Cardiac fibroblast (primary cell): ENCODE measurements at regions not wholly inside any gene's neighbourhood (a gene's known extent, or its start where the extent isn't known, plus 50 kb on each side); places are given as distances from the start of the nearest gene placed in this dataset.

ENCODE experiments used
- DNase-seq, 2 donors: peaks; one replicate each; pipeline versions ENCODE4 v3.0.0 to v3.0.0-alpha.2; 2010; ENCODE audit warnings: low read depth in 2 of 2
- H3K4me3 ChIP-seq, 2 donors: replicated peaks in 1 of 2; 1 replicate in 1 of 2; 2 replicates in 1 of 2; pipeline ENCODE4 v1.5.1; 2011; ENCODE audit warnings: low read depth in 2 of 2, low read length in 2 of 2, mild to moderate bottlenecking in 2 of 2, moderate library complexity in 1 of 2
- TF ChIP-seq, protein P1 (sequence below): IDR thresholded peaks from one replicate; pipeline ENCODE4 v1.5.1; 2011; ENCODE audit warnings: low read depth, mild to moderate bottlenecking, low read length, inconsistent platforms

DNA sequence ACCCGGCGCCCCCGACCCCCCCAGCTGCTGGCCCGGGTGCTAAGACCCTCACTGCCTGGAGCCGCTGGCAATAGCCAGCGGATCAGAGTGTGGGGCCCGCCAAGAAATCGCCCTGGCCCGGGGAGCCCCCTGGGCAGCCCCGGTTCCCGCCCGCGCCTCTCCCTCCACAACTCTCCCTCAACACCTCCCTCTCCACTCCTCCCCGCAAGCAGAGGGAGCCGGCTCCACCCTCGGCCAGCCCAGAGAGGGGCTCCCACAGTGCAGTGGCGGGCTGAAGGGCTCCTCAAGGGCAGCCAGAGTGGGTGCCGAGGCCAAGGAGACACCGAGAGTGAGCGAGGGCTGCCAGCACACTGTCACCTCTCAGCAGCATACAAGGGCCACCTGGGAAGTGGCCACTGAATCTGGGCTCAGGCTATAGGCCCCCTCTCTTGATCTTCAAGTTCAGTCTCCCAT, 385.5 kb downstream of the SEC14L1 start:
- no peak overlapping the region for H3K4me3 ChIP-seq
- no peak for DNase-seq
- TF ChIP-seq, protein P1, sequence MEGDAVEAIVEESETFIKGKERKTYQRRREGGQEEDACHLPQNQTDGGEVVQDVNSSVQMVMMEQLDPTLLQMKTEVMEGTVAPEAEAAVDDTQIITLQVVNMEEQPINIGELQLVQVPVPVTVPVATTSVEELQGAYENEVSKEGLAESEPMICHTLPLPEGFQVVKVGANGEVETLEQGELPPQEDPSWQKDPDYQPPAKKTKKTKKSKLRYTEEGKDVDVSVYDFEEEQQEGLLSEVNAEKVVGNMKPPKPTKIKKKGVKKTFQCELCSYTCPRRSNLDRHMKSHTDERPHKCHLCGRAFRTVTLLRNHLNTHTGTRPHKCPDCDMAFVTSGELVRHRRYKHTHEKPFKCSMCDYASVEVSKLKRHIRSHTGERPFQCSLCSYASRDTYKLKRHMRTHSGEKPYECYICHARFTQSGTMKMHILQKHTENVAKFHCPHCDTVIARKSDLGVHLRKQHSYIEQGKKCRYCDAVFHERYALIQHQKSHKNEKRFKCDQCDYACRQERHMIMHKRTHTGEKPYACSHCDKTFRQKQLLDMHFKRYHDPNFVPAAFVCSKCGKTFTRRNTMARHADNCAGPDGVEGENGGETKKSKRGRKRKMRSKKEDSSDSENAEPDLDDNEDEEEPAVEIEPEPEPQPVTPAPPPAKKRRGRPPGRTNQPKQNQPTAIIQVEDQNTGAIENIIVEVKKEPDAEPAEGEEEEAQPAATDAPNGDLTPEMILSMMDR: no peak

DNA sequence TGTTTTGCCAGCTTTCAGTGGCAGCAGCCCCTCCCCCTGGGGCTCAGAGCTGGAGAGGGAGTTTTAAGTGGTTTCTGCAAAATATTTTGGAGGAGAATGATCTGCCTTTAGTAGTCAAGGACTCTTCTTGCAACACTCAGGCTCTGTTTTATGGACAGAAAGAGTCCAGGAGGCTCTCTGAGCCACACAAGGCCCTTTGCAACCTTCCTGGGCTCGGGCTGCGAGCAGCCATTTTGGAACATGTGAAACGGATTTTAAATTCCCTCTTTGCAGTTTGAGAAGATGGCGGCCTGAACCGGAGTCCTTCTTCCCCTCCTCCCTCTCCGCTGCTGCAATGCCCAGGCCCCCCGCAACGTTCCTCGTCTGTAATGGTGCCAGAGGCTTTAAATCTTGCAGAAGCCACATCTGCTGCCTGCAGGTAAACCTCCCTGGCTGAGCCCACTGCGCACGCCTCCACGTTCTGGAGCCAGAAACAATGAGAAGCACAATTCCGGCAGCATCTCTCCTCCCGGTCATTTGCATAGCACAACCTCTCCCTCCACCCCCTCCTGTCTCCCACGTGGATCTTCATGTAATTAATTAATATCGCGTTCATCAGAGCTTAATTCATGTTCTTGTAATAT, 386.1 kb downstream of the SEC14L1 start:
- TF ChIP-seq, protein P1: no peak
- no peak for DNase-seq
- H3K4me3 ChIP-seq: no peak overlapping the region

DNA sequence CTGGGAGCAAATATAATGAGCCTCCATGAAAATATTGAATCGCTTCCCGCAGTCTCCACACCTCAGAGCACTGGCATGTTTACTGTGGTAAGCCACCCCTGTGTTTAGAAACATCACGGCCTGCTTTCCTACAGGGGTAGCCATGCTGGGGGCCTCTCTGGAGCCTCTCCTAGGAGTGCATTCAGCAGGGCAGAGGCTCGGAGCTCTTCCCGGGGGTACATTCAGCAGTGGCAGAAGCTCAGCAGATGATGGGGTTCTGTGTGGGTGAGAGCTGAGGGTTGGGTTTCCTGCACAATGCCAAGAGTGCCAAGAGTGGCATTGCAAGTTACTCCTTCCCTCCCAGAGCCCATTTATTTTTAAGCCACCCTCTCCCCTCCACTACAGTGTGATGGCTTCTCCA, 386.6 kb downstream of the SEC14L1 start:
- no peak overlapping the region for H3K4me3 ChIP-seq
- no peak for DNase-seq
- TF ChIP-seq, protein P1: no peak

DNA sequence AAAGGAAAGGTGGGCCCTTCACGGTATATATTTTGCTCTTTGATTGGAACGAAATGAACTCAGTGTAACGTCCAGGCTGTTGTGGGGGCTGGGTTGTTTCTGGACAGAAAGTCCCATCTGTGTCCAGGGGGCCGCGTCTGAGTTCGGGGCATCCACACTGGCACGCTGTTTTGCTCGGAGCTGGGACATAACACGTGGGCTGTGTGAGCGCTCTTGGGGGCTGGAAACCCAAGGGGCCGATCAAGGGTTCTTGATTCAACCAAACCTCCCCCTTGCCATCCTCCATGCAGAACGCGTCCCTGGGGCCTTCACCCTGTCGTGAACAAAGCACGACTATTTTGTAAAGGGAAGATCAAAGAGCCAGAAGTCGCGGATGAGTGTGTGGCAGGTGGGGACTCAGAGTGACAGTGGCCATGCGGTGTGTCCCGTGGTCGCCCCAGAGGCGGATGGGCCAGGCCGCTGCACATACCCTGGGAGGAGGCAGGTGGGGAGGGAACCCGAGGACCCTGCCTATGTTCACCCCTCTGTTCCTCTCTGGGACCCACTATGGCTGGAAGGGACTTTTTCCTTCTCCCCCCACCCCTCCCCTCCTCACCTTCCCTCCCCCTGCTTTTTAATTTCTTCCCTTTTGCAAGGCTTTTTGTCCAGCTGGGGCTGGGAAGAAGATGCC, 387.2 kb downstream of the SEC14L1 start:
- no peak overlapping the region for H3K4me3 ChIP-seq
- DNase-seq: no peak
- TF ChIP-seq, protein P1: no peak

DNA sequence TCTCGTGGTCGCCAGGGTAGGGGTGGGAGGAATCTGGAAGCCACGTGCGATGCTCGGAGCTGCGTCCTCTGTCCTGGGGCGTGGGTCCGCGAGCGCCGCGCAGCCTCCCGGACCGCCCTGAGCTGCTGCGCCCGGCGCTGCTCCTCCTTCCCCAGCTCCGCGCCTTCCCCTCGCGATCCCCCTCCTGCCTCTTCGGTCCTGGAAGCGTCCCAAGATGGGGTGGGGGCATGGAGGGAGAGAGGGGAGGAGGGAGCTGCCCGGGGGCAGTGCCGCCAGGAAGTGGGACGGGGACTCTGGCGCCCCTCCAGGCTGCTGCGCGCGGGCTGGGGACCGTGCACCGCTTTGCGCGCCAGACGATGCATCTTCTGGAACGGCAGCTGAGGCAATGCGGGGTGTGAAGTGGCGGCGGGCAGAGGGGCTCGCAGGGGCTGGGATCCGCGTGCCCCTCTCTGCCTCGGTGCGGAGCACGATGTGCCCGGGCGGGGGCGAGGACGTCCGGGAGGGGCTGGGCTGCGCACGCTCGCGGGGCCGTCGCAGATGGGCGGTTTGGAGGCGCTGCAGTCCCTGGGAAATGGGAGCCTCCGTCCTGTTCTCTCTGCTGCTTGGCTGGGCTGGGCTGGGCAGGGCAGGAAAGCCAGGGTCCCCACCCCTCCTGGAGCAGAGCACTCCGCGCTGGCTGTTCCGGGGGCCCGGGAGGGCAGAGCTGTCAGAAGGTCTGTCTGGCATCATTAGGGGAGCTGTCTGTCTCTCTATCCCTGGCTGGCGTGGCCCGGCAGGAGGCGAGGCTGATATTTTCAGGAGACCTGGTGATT, 388.0 kb downstream of the SEC14L1 start:
- no peak for DNase-seq
- H3K4me3 ChIP-seq: peak overlapping the region in 1 of 2 donors; percentile 23
- TF ChIP-seq, protein P1: no peak

DNA sequence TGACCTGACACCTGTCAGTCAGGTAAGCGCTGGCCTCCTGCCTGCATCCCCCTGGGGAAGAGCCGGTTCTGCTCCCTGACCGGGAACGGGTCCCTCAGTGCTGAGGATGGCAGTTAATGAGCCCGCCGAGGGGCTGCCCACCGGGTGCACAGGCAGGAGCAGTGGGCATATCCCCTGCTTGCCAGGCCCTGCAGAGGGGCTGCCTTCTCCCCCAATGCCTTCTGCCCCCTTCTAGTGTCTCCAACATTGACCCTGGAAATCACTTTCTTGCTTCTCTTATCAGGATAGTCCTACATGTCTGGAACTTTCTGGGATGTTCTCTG, 388.5 kb downstream of the SEC14L1 start:
- H3K4me3 ChIP-seq: no peak overlapping the region
- no peak for DNase-seq
- TF ChIP-seq, protein P1: no peak
